Right lobe of liver (tissue), 4 donors: ENCODE measurements at regions not wholly inside any gene's neighbourhood (a gene's known extent, or its start where the extent isn't known, plus 50 kb on each side); places are given as distances from the start of the nearest gene placed in this dataset.

Source experiments
- CTCF ChIP-seq, 4 donors: fragments of 200-600 bp in 3 of 4; fragments of 450-650 bp in 1 of 4; IDR thresholded peaks; one replicate each; pipeline versions ENCODE4 v1.5.1 to v1.8.0; 2016 to 2022; ENCODE audit warnings: antibody characterized with exemption in 4 of 4, mild to moderate bottlenecking in 2 of 4
- POLR2A ChIP-seq: fragments of 450-650 bp; IDR thresholded peaks from one replicate; pipeline ENCODE4 v1.6.1; 2017; ENCODE audit warnings: antibody characterized with exemption, mild to moderate bottlenecking
- donor health status: DM: no; HTN: no; CAD: no.
- donor health status: DM: no; HTN: no; CAD: no.
- donor health status: DM: no; HTN: yes; CAD: no.

- TF ChIP-seq POLR2A (no peak), CTCF (IDR thresholded peaks at IDR 0.05) (peak in 2 of 4 donors; percentile 24 to 25)
Observed at GRCh38 chr5:45796959-45797553, 100.9 kb upstream of the HCN1 start.
